PC-3 (cell line): ENCODE measurements at regions not wholly inside any gene's neighbourhood (a gene's known extent, or its start where the extent isn't known, plus 50 kb on each side); places are given as distances from the start of the nearest gene placed in this dataset.
"Not testable (repeated sequence)": the region's sequence is repeated elsewhere in the genome, so short reads cannot be mapped to it uniquely, and the experiment has no call there.

Experiments used
- ATAC-seq: fragments of 200-7000 bp; cut with Tn5 transposase; 2 replicates; pipeline ENCODE4 v1.9.1; 2020; ENCODE audit warnings: mild to moderate bottlenecking, moderate library complexity
- BruUV-seq: library from RNA; stranded (reverse); fragments of 400-500 nt; replicated peaks from 2 replicates; lab custom pipeline; 2021; lab: Mats Ljungman, UMichigan
- CTCF ChIA-PET: fragments of 300-600 bp; sonication (Branson Sonifier 250); formaldehyde crosslinking; loops from one replicate; lab custom pipeline; 2022; ENCODE audit warnings: antibody characterized with exemption; lab: Charles Lee
- POLR2A ChIA-PET: fragments of 300-600 bp; sonication (Branson Sonifier 250); formaldehyde crosslinking; loops from one replicate; lab custom pipeline; 2022; ENCODE audit warnings: antibody characterized with exemption; ENCODE audit not compliant: unreplicated experiment; lab: Charles Lee
- DNase-seq: peaks from one replicate; pipeline ENCODE4 v3.0.0-alpha.2; 2015
- H2AFZ ChIP-seq: fragments of 300-600 bp; sonication (generic); 2 replicates; pipeline ENCODE4 v1.6.0; 2016; ENCODE audit warnings: antibody characterized with exemption, low read length
- H3F3A ChIP-seq: fragments of 300-600 bp; sonication (generic); one replicate; pipeline ENCODE4 v1.6.0; 2017; ENCODE audit warnings: antibody characterized with exemption, low read length, control low read depth, mild to moderate bottlenecking; ENCODE audit not compliant: unreplicated experiment
- H3K27ac ChIP-seq: fragments of 300-600 bp; sonication (generic); 2 replicates; pipeline ENCODE4 v1.5.1; 2016; ENCODE audit warnings: mild to moderate bottlenecking, low read length
- H3K27me3 ChIP-seq: fragments of 300-600 bp; sonication (generic); 2 replicates; pipeline ENCODE4 v1.6.1; 2016; ENCODE audit warnings: low read length, mixed read lengths
- H3K36me3 ChIP-seq: fragments of 300-600 bp; sonication (generic); 2 replicates; pipeline ENCODE4 v1.6.1; 2016; ENCODE audit warnings: low read depth, mixed run types, low read length, mixed read lengths
- H3K4me1 ChIP-seq: fragments of 300-600 bp; sonication (generic); 2 replicates; pipeline ENCODE4 v1.5.1; 2016; ENCODE audit warnings: low read length; ENCODE audit not compliant: insufficient read depth
- H3K4me2 ChIP-seq: fragments of 300-600 bp; sonication (generic); 2 replicates; pipeline ENCODE4 v1.6.0; 2016; ENCODE audit warnings: low read length
- H3K4me3 ChIP-seq: fragments of 300-600 bp; sonication (generic); 2 replicates; pipeline ENCODE4 v1.5.1; 2016; ENCODE audit warnings: mild to moderate bottlenecking, low read length, mixed read lengths
- H3K79me2 ChIP-seq: fragments of 300-600 bp; sonication (generic); 2 replicates; pipeline ENCODE4 v1.6.1; 2017; ENCODE audit warnings: low read length, mixed read lengths
- H3K9ac ChIP-seq: fragments of 300-600 bp; sonication (generic); 2 replicates; pipeline ENCODE4 v1.6.0; 2016; ENCODE audit warnings: mild to moderate bottlenecking, low read length
- H3K9me2 ChIP-seq: fragments of 300-600 bp; sonication (generic); replicated peaks from 2 replicates; pipeline ENCODE4 v1.6.1; 2016; ENCODE audit warnings: mixed run types, low read length, mixed read lengths
- H3K9me3 ChIP-seq: fragments of 300-600 bp; sonication (generic); 2 replicates; pipeline ENCODE4 v1.6.1; 2016; ENCODE audit warnings: low read length, mixed read lengths
- H4K20me1 ChIP-seq: fragments of 300-600 bp; sonication (generic); 2 replicates; pipeline ENCODE4 v1.6.1; 2016; ENCODE audit warnings: low read length, mixed read lengths
- CTCF ChIP-seq: fragments of 300-600 bp; sonication (generic); conservative IDR thresholded peaks from 2 replicates; pipeline ENCODE4 v1.5.1; 2017; ENCODE audit warnings: antibody characterized with exemption, low read depth, mild to moderate bottlenecking, low read length
- EZH2 ChIP-seq: fragments of 300-600 bp; sonication (generic); IDR thresholded peaks from one replicate; pipeline ENCODE4 v1.6.1; 2017; ENCODE audit warnings: antibody characterized with exemption, mild to moderate bottlenecking, low read length; ENCODE audit not compliant: unreplicated experiment
- EZH2phosphoT487 ChIP-seq: fragments of 300-600 bp; sonication (generic); IDR thresholded peaks from 2 replicates; pipeline ENCODE4 v1.6.1; 2018; ENCODE audit warnings: mild to moderate bottlenecking, antibody characterized with exemption, low read length, borderline replicate concordance
- intact Hi-C: fragments of 100-400 bp; cut with micrococcal nuclease; formaldehyde crosslinking; loops from 2 replicates; pipeline ENCODE4 v1.9.0; 2023

- intact Hi-C loops, result no loop called here
- H3K9me2 ChIP-seq, result no peaks in the 10 kb centered on the region
- H3K4me3 ChIP-seq, result no peak overlapping the region
- DNase-seq (no peak), ATAC-seq (no peak)
- H3K4me2 ChIP-seq, result no peak overlapping the region
- H3K9me3 ChIP-seq, result no peaks in the 10 kb centered on the region
- no peaks in the 10 kb centered on the region for H3K27me3 ChIP-seq
- ChIA-PET CTCF (no interaction called here), POLR2A (interaction anchor here (0.6 kb wide), 1 partner anchor 130 kb away, joined by 4 read pairs; no protein-coding TSS in a partner anchor)
- H2AFZ ChIP-seq, result no peak overlapping the region
- no peak overlapping the region for H3K9ac ChIP-seq
- H3K4me1 ChIP-seq, result no peaks in the 10 kb centered on the region
- H3K79me2 ChIP-seq, result no peaks in the 10 kb centered on the region
- TF ChIP-seq EZH2 (no peak), CTCF (no peak), EZH2phosphoT487 (no peak)
- no peaks in the 10 kb centered on the region for H4K20me1 ChIP-seq
- H3K27ac ChIP-seq, result no peak overlapping the region
- BruUV-seq, result no TSS peak
- H3F3A ChIP-seq, result no peaks in the 10 kb centered on the region
- no peaks in the 10 kb centered on the region for H3K36me3 ChIP-seq
These were observed 488.7 kb upstream of the CYLC2 start for GRCh38 chr9:102506406-102506805.

- BruUV-seq, result no TSS peak
- TF ChIP-seq EZH2phosphoT487 (no peak), EZH2 (no peak), CTCF (no peak)
- intact Hi-C loops, result no loop called here
- Histone ChIP-seq H2AFZ (no peak overlapping the region), H4K20me1 (no peaks in the 10 kb centered on the region), H3K4me1 (no peaks in the 10 kb centered on the region), H3K9ac (no peak overlapping the region), H3K4me3 (no peak overlapping the region), H3K9me2 (no peaks in the 10 kb centered on the region), H3K36me3 (no peaks in the 10 kb centered on the region), H3K79me2 (no peaks in the 10 kb centered on the region), H3K4me2 (no peak overlapping the region), H3F3A (no peaks in the 10 kb centered on the region), H3K9me3 (no peaks in the 10 kb centered on the region), H3K27ac (no peak overlapping the region), H3K27me3 (no peaks in the 10 kb centered on the region)
- ChIA-PET CTCF (no interaction called here), POLR2A (no interaction called here)
- DNase-seq (no peak), ATAC-seq (no peak)
These were observed 495.7 kb upstream of the CYLC2 start for GRCh38 chr9:102499468-102499867.

GRCh38 chr9:102497709-102498108 is 497.4 kb upstream of the CYLC2 start:
- Histone ChIP-seq H3K9me3 (no peaks in the 10 kb centered on the region), H3F3A (no peaks in the 10 kb centered on the region), H2AFZ (no peak overlapping the region), H3K36me3 (no peaks in the 10 kb centered on the region), H3K4me3 (no peak overlapping the region), H3K9me2 (no peaks in the 10 kb centered on the region), H3K79me2 (no peaks in the 10 kb centered on the region), H3K4me2 (no peak overlapping the region), H3K27ac (no peak overlapping the region), H3K4me1 (no peaks in the 10 kb centered on the region), H3K27me3 (no peaks in the 10 kb centered on the region), H3K9ac (no peak overlapping the region), H4K20me1 (no peaks in the 10 kb centered on the region)
- intact Hi-C loops, result no loop called here
- no TSS peak for BruUV-seq
- ATAC-seq, result no peak
- no peak for TF ChIP-seq CTCF
- no peak for TF ChIP-seq EZH2phosphoT487
- no peak for TF ChIP-seq EZH2
- ChIA-PET POLR2A (no interaction called here), CTCF (no interaction called here)
- DNase-seq, result no peak

GRCh38 chr9:102486976-102487375 is 508.2 kb upstream of the CYLC2 start:
- CTCF ChIA-PET, H3K27me3 ChIP-seq, H3K27ac ChIP-seq, H3K4me2 ChIP-seq, H2AFZ ChIP-seq, H3K9me3 ChIP-seq, H3K4me3 ChIP-seq, intact Hi-C loops, ATAC-seq, H3K36me3 ChIP-seq, H3F3A ChIP-seq, BruUV-seq, H3K79me2 ChIP-seq, H4K20me1 ChIP-seq, H3K4me1 ChIP-seq, POLR2A ChIA-PET, H3K9ac ChIP-seq, DNase-seq, H3K9me2 ChIP-seq: not testable (repeated sequence)
